Activated naive CD4-positive, alpha-beta T cell treated with anti-CD3 and anti-CD28 coated beads, Interleukin-2, amount 50 U/mL, for 16 hours (primary cell): ENCODE measurements at regions not wholly inside any gene's neighbourhood (a gene's known extent, or its start where the extent isn't known, plus 50 kb on each side); places are given as distances from the start of the nearest gene placed in this dataset.

Source experiments
- DNase-seq: peaks from one replicate; pipeline ENCODE4 v3.0.0-alpha.2; 2020

- no peak for DNase-seq
Observed at GRCh38 chr10:29035721-29036120, 253.1 kb upstream of the LYZL1 start.

- DNase-seq, result no peak
Observed at GRCh38 chr10:29037348-29038113, 251.3 kb upstream of the LYZL1 start.

DNA sequence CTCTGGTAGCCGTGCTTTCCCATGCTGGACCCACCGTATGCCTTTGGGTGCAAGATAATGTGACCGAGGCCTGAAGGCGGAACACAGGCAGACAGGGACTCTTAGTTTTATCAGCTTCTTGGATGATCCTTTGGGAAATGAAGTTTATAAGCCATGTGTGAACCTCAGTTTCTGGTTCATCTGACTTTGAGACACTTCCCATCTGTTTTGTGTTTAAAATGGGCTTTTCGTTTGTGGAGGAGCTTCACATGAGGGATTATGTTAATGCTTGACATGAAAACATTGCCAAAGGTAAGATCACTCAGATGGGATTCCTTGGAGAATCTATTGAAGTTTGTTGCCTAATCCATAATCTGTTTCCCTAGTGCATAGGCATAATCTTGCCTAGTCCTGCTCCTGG lies 249.8 kb upstream of the LYZL1 start:
- no peak for DNase-seq

GRCh38 chr10:29039677-29040189 lies 249.1 kb upstream of the LYZL1 start:
- no peak for DNase-seq

DNA sequence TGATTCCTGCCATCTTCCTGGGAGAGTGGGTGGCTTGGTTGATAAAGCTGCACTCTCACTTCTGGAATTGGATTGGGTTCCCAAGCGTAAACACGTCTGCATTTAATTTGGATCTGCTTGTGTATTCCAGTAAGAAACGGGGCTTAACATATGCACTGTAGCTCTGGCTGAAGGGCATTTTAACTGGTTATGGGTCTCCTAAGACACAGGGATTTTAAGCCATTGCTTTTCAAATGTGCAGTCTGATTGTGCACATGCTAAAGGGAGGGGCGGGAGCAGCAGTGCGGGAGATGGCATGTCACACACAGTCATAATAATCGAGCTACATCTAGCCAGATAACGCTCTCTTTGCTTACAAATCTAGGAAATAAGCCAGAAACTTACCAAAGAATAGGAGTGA lies 247.3 kb upstream of the LYZL1 start:
- no peak for DNase-seq

GRCh38 chr10:29048506-29048905 lies 240.4 kb upstream of the LYZL1 start:
- DNase-seq, result no peak

- no peak for DNase-seq
Observed at GRCh38 chr10:29050081-29050480, 238.8 kb upstream of the LYZL1 start.

- no peak for DNase-seq
Observed at GRCh38 chr10:29055101-29055500, 233.8 kb upstream of the LYZL1 start.

GRCh38 chr10:29056729-29057128 lies 232.1 kb upstream of the LYZL1 start:
- no peak for DNase-seq

GRCh38 chr10:29057822-29058331 lies 231.0 kb upstream of the LYZL1 start:
- no peak for DNase-seq

GRCh38 chr10:29063806-29064644 lies 224.8 kb upstream of the LYZL1 start:
- DNase-seq, result no peak

- no peak for DNase-seq
Observed at GRCh38 chr10:29064680-29065079, 224.2 kb upstream of the LYZL1 start.

DNA sequence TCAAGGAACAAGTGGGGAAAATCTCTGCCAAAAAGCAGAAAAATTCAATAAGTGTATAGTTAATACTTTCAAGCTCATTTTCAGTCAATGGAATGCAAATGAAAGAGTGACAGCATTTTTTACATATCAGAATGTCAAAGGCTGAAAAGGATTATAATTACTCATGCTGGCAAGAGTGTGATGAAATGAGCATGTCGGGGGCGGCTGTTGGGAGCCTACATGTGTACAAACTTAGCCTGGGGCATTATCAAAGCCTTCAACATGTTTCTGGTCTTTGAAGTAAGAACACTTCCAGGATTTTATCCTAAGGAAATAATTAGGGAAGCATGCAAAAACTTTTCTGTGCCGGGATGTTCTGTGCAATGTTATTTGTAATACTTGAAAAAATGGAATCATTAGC lies 221.7 kb upstream of the LYZL1 start:
- no peak for DNase-seq

GRCh38 chr10:29067628-29068027 lies 221.2 kb upstream of the LYZL1 start:
- no peak for DNase-seq

GRCh38 chr10:29068302-29068701 lies 220.6 kb upstream of the LYZL1 start:
- no peak for DNase-seq

DNA sequence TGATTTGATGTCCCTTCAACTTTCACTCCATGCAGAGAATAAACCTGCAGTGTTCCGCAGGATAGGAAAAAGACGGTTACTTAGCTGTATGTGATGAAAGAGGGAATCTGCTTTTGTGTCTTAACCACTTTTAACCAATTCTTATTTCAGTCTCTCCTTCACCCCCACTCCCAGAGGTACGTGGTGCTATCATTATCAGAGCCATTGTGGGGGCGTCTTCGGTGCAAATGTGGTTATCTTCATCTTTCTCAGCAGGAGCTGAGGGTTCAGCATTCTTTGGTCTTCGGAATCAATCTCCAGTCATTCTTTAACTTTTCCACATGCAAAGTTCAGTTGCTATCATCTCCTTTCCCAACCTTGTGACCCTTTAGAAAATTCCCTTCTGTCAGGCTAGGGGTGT lies 219.9 kb upstream of the LYZL1 start:
- DNase-seq, result no peak

DNA sequence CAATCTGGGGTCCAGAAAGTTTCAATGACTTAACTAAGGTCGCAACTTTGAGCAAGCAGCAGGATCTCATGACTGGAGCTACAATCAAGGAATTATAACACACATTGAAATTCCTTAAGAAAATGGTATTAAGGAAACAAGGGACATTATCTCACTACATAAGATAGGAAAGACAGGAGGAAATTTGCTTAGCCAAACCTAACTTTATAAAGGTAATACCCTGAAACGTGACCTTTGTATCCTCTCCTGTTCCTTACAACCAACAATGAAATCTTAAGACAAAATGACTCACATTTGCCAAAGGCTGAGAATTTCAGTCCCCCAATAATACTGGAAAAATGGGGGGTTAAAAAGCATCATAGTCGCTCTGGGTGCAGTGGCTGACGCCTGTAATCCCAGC lies 218.9 kb upstream of the LYZL1 start:
- DNase-seq, result no peak

GRCh38 chr10:29078919-29079318 lies 210.0 kb upstream of the LYZL1 start:
- DNase-seq, result no peak

GRCh38 chr10:29081231-29081630 lies 207.6 kb upstream of the LYZL1 start:
- DNase-seq, result no peak

GRCh38 chr10:29081951-29082685 lies 206.8 kb upstream of the LYZL1 start:
- no peak for DNase-seq

DNA sequence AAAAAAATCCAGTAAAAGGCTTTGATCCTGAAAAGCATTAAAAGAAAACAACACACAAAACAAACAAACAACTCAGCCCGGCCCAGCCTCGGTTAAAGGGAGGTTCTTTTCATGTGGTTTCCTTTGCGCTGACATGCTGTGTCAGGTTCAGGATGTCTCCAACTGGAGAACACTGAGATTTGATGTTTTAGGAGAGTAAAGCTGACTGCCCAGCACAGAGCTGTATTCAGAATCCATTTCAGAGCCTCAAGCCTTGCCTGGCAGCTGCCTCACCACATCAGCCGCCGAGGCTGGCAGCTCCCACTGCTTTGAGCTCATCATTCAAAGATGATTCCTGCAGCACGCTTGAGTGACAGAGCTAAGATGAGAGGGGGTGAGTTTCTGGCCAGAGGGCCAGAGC lies 205.8 kb upstream of the LYZL1 start:
- DNase-seq, result no peak

GRCh38 chr10:29084681-29085307 lies 204.1 kb upstream of the LYZL1 start:
- no peak for DNase-seq

- DNase-seq, result no peak
Observed at GRCh38 chr10:29089091-29089490, 199.8 kb upstream of the LYZL1 start.
